MM.1S (cell line): ENCODE measurements at regions not wholly inside any gene's neighbourhood (a gene's known extent, or its start where the extent isn't known, plus 50 kb on each side); places are given as distances from the start of the nearest gene placed in this dataset.
"Not testable (repeated sequence)": the region's sequence is repeated elsewhere in the genome, so short reads cannot be mapped to it uniquely, and the experiment has no call there.

ENCODE experiments used
- DNase-seq: peaks from one replicate; pipeline ENCODE4 v3.0.0-alpha.2; 2015
- H2AFZ ChIP-seq: fragments of 300-600 bp; sonication (generic); 2 replicates; pipeline ENCODE4 v1.6.0; 2016; ENCODE audit warnings: antibody characterized with exemption, low read length
- H3F3A ChIP-seq: fragments of 300-600 bp; sonication (generic); 2 replicates; pipeline ENCODE4 v1.6.1; 2016; ENCODE audit warnings: mild to moderate bottlenecking, antibody characterized with exemption, low read length, moderate library complexity, mixed read lengths; ENCODE audit not compliant: insufficient read depth
- H3K27ac ChIP-seq: fragments of 300-600 bp; sonication (generic); 2 replicates; pipeline ENCODE4 v1.5.1; 2016; ENCODE audit warnings: mild to moderate bottlenecking, low read length
- H3K27me3 ChIP-seq: fragments of 300-600 bp; sonication (generic); replicated peaks from 2 replicates; pipeline ENCODE4 v1.6.0; 2016; ENCODE audit warnings: low read length; ENCODE audit not compliant: insufficient read depth
- H3K36me3 ChIP-seq: fragments of 300-600 bp; sonication (generic); replicated peaks from 2 replicates; pipeline ENCODE4 v1.6.1; 2016; ENCODE audit warnings: mild to moderate bottlenecking, low read length, mixed read lengths; ENCODE audit not compliant: insufficient read depth
- H3K4me1 ChIP-seq: fragments of 300-600 bp; sonication (generic); 2 replicates; pipeline ENCODE4 v1.6.1; 2016; ENCODE audit warnings: low read length, mixed read lengths
- H3K4me2 ChIP-seq: fragments of 300-600 bp; sonication (generic); 2 replicates; pipeline ENCODE4 v1.6.0; 2016; ENCODE audit warnings: low read depth, low read length
- H3K4me3 ChIP-seq: fragments of 300-600 bp; sonication (generic); 2 replicates; pipeline ENCODE4 v1.5.1; 2016; ENCODE audit warnings: low read length, mixed read lengths
- H3K79me2 ChIP-seq: fragments of 300-600 bp; sonication (generic); 2 replicates; pipeline ENCODE4 v1.6.1; 2016; ENCODE audit warnings: mixed run types, low read length, mixed read lengths
- H3K9ac ChIP-seq: fragments of 300-600 bp; sonication (generic); 2 replicates; pipeline ENCODE4 v1.6.1; 2016; ENCODE audit warnings: low read length, mixed read lengths
- H3K9me2 ChIP-seq: fragments of 300-600 bp; sonication (generic); replicated peaks from 2 replicates; pipeline ENCODE4 v1.6.1; 2016; ENCODE audit warnings: mild to moderate bottlenecking, low read length, mixed read lengths; ENCODE audit not compliant: insufficient read depth
- H3K9me3 ChIP-seq: fragments of 300-600 bp; sonication (generic); replicated peaks from 2 replicates; pipeline ENCODE4 v1.6.1; 2016; ENCODE audit warnings: mild to moderate bottlenecking, low read length, mixed read lengths; ENCODE audit not compliant: insufficient read depth
- H4K20me1 ChIP-seq: fragments of 300-600 bp; sonication (generic); 2 replicates; pipeline ENCODE4 v1.6.1; 2016; ENCODE audit warnings: mild to moderate bottlenecking, low read length, moderate library complexity, mixed read lengths; ENCODE audit not compliant: insufficient read depth
- EZH2 ChIP-seq: fragments of 300-600 bp; sonication (generic); optimal IDR thresholded peaks from 2 replicates; pipeline ENCODE3; 2017; ENCODE audit warnings: low read depth, mild to moderate bottlenecking, antibody characterized with exemption, low read length, mixed read lengths
- EZH2phosphoT487 ChIP-seq: fragments of 300-600 bp; sonication (generic); IDR thresholded peaks from 2 replicates; pipeline ENCODE4 v1.6.1; 2018; ENCODE audit warnings: antibody characterized with exemption, low read length
- TF ChIP-seq, protein P1 (sequence below): fragments of 300-600 bp; sonication (generic); IDR thresholded peaks from 2 replicates; pipeline ENCODE4 v1.5.1; 2016; ENCODE audit warnings: antibody characterized with exemption, low read length, mixed read lengths

DNA sequence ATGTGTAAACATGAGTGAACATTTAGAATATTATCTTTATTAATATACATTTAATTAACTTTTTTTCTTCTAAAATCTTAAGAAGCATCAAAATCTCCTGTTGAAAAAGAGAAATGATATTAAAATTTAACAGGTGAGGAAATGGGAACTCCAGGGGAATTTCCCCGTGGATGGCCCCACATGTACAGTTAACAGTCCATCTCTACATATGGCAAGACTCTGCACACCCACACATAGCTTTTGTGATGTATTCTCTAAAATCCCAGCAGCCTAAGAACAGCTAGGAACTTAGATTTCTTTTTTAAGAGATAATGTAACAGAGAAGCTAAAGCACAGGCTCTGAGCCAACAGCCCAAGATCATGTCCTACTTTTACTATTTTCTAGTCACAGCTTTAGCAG, 556.3 kb upstream of the RGMB start:
- H2AFZ ChIP-seq = no peak overlapping the region

DNA sequence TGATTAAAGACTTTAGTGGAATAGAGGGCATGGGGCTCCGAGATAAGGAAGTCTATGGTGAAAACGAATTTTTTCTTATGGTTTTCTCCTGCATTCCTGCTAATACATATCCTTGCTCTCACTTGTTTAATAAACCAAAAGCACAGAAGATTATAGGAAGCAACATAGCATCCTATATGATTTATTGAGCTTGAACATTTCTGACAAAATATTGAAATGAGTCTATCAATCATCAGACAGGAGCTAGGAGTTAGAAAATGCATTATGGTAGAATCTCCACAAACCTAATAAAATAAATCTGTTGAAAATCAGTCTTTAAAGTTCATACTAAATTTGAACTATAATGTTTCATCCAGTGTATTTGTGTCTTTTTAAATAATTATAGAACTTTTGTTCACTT, 554.6 kb upstream of the RGMB start:
- Histone ChIP-seq H3K4me1 (no peaks in the 10 kb centered on the region), H3K36me3 (no peaks in the 10 kb centered on the region), H3K27ac (no peak overlapping the region), H3K27me3 (no peaks in the 10 kb centered on the region), H3K4me2 (no peak overlapping the region), H3K9me2 (no peaks in the 10 kb centered on the region), H3K9ac (no peak overlapping the region), H4K20me1 (no peaks in the 10 kb centered on the region), H3K4me3 (no peak overlapping the region), H3K9me3 (no peaks in the 10 kb centered on the region), H3F3A (no peaks in the 10 kb centered on the region), H3K79me2 (no peaks in the 10 kb centered on the region), H2AFZ (no peak overlapping the region)
- TF ChIP-seq EZH2 (no peak), EZH2phosphoT487 (no peak)
- TF ChIP-seq, protein P1, sequence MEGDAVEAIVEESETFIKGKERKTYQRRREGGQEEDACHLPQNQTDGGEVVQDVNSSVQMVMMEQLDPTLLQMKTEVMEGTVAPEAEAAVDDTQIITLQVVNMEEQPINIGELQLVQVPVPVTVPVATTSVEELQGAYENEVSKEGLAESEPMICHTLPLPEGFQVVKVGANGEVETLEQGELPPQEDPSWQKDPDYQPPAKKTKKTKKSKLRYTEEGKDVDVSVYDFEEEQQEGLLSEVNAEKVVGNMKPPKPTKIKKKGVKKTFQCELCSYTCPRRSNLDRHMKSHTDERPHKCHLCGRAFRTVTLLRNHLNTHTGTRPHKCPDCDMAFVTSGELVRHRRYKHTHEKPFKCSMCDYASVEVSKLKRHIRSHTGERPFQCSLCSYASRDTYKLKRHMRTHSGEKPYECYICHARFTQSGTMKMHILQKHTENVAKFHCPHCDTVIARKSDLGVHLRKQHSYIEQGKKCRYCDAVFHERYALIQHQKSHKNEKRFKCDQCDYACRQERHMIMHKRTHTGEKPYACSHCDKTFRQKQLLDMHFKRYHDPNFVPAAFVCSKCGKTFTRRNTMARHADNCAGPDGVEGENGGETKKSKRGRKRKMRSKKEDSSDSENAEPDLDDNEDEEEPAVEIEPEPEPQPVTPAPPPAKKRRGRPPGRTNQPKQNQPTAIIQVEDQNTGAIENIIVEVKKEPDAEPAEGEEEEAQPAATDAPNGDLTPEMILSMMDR = no peak
- DNase-seq = no peak

More for the DNA sequence above, 556.3 kb upstream of the RGMB start:
- DNase-seq = no peak
- H3F3A ChIP-seq = no peaks in the 10 kb centered on the region
- H3K9ac ChIP-seq = no peak overlapping the region
- H3K4me1 ChIP-seq = no peaks in the 10 kb centered on the region
- H3K36me3 ChIP-seq = no peaks in the 10 kb centered on the region
- no peak overlapping the region for H3K4me2 ChIP-seq
- H3K79me2 ChIP-seq = no peaks in the 10 kb centered on the region
- no peaks in the 10 kb centered on the region for H3K9me2 ChIP-seq
- no peak overlapping the region for H3K4me3 ChIP-seq
- H3K27me3 ChIP-seq = no peaks in the 10 kb centered on the region
- no peak overlapping the region for H3K27ac ChIP-seq
- no peaks in the 10 kb centered on the region for H4K20me1 ChIP-seq
- no peaks in the 10 kb centered on the region for H3K9me3 ChIP-seq
- TF ChIP-seq, protein P1 = no peak
- TF ChIP-seq EZH2phosphoT487 = no peak

DNA sequence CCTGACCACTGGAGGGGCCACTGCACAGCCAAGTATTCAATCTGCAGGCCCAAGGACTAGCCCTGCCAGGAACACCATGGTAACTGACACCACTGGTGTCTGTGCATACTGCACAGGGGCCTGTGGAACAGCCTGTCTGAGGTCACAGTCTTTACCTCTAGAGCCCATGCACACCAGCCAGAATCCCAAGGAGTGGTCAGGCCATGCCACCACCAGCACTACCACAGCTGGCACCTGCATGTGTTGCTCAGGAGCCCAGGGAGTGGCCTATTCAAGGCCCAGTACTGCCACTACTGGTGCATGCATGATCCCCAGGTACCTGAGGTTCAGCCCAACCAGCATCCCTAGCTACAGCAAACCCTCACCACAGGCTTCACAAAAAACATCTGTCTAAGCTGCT, 546.0 kb upstream of the RGMB start:
- no peak for DNase-seq
- no peak overlapping the region for H3K4me3 ChIP-seq
- H4K20me1 ChIP-seq = no peaks in the 10 kb centered on the region
- TF ChIP-seq EZH2 (no peak), EZH2phosphoT487 (no peak)
- TF ChIP-seq, protein P1 = no peak
- no peaks in the 10 kb centered on the region for H3K9me2 ChIP-seq
- no peak overlapping the region for H3K9ac ChIP-seq
- H3F3A ChIP-seq = no peaks in the 10 kb centered on the region
- no peaks in the 10 kb centered on the region for H3K79me2 ChIP-seq
- no peak overlapping the region for H2AFZ ChIP-seq
- H3K27me3 ChIP-seq = no peaks in the 10 kb centered on the region
- H3K36me3 ChIP-seq = no peaks in the 10 kb centered on the region
- H3K4me1 ChIP-seq = no peaks in the 10 kb centered on the region
- no peak overlapping the region for H3K27ac ChIP-seq
- H3K9me3 ChIP-seq = no peaks in the 10 kb centered on the region
- H3K4me2 ChIP-seq = no peak overlapping the region

DNA sequence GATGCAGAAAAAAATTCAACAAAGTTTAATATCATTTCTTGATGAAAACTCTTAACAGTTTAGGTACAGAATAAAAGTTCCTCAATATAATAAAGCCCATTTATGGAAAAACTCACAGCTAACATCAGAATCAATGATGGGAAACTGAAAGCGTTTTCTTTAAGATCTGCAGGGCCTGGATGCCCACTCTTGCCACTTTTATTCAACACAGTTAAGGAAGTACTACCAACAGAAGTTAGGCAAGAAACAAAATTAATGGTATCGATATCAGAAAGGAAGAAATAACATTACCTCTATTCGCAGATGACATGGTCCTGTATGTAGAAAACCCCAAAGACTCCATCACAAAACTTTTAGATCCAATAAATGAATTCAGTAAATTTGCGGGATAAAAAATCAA, 542.4 kb upstream of the RGMB start:
- H3K79me2 ChIP-seq = no peaks in the 10 kb centered on the region
- H2AFZ ChIP-seq = no peak overlapping the region
- H3K9me2 ChIP-seq = no peaks in the 10 kb centered on the region
- H3K27me3 ChIP-seq = no peaks in the 10 kb centered on the region
- no peaks in the 10 kb centered on the region for H3K9me3 ChIP-seq
- no peaks in the 10 kb centered on the region for H3K4me1 ChIP-seq
- H3K4me3 ChIP-seq = no peak overlapping the region
- H3K4me2 ChIP-seq = no peak overlapping the region
- H3K9ac ChIP-seq = no peak overlapping the region
- no peaks in the 10 kb centered on the region for H3K36me3 ChIP-seq
- TF ChIP-seq EZH2 = no peak
- no peak for TF ChIP-seq EZH2phosphoT487
- TF ChIP-seq, protein P1 = no peak
- no peaks in the 10 kb centered on the region for H3F3A ChIP-seq
- no peak overlapping the region for H3K27ac ChIP-seq
- H4K20me1 ChIP-seq = no peaks in the 10 kb centered on the region
- no peak for DNase-seq

DNA sequence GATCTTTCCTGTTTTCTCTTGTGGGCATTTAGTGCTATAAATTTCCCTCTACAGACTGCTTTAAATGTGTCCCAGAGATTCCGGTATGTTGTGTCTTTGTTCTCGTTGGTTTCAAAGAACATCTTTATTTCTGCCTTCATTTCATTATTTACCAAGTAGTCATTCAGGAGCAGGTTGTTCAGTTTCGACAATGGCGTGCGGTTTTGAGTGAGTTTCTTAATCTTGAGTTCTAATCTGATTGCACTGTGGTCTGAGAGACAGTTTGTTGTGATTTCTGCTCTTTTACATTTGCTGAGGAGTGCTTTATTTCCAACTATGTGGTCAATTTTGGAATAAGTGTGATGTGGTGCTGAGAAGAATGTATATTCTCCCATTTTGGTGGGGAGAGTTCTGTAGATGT, 535.7 kb upstream of the RGMB start:
- DNase-seq = not testable (repeated sequence)

More for the DNA sequence above, 535.7 kb upstream of the RGMB start:
- not testable (repeated sequence) for H3K27ac ChIP-seq, H3K9me2 ChIP-seq, H4K20me1 ChIP-seq, H3K4me2 ChIP-seq, H3K79me2 ChIP-seq, H2AFZ ChIP-seq, H3K4me3 ChIP-seq, H3F3A ChIP-seq, H3K27me3 ChIP-seq, H3K36me3 ChIP-seq, H3K4me1 ChIP-seq, H3K9ac ChIP-seq, H3K9me3 ChIP-seq
